ENCODE measurements at regions not wholly inside any gene's neighbourhood (a gene's known extent, or its start where the extent isn't known, plus 50 kb on each side); places are given as distances from the start of the nearest gene placed in this dataset.
"Not testable (repeated sequence)": the region's sequence is repeated elsewhere in the genome, so short reads cannot be mapped to it uniquely, and the experiment has no call there.

GRCh38 chr1:98575955-98576354 is 85.6 kb upstream of the SNX7 start:
- ATAC-seq (no peak), DNase-seq (ENCODE audit: missing footprints) (no peak)
- intact Hi-C loops (cut with DNase I): no loop called here

GRCh38 chr1:98565951-98566350 is 95.6 kb upstream of the SNX7 start:
- ATAC-seq (no peak), DNase-seq (ENCODE audit: missing footprints) (no peak)
- intact Hi-C loops (cut with DNase I): no loop called here

GRCh38 chr1:98559291-98559690 is 102.2 kb upstream of the SNX7 start:
- ATAC-seq (no peak), DNase-seq (ENCODE audit: missing footprints) (no peak)
- intact Hi-C loops (cut with DNase I): no loop called here

GRCh38 chr1:98557895-98558294 is 103.6 kb upstream of the SNX7 start:
- ATAC-seq (no peak), DNase-seq (ENCODE audit: missing footprints) (no peak)
- intact Hi-C loops (cut with DNase I): no loop called here

GRCh38 chr1:98556521-98557158 is 104.9 kb upstream of the SNX7 start:
- ATAC-seq: no peak
- intact Hi-C loops (cut with DNase I): no loop called here

GRCh38 chr1:98555814-98556213 is 105.7 kb upstream of the SNX7 start:
- DNase-seq (ENCODE audit: missing footprints) (no peak), ATAC-seq (no peak)
- intact Hi-C loops (cut with DNase I): no loop called here

More at GRCh38 chr1:98556521-98557158, 104.9 kb upstream of the SNX7 start:
- DNase-seq (ENCODE audit: missing footprints): no peak

GRCh38 chr1:98552576-98553074 is 108.9 kb upstream of the SNX7 start:
- intact Hi-C loops (cut with DNase I); ATAC-seq: not testable (repeated sequence)

GRCh38 chr1:98550076-98550475 is 111.4 kb upstream of the SNX7 start:
- ATAC-seq (no peak), DNase-seq (ENCODE audit: missing footprints) (no peak)
- intact Hi-C loops (cut with DNase I): no loop called here

More at GRCh38 chr1:98552576-98553074, 108.9 kb upstream of the SNX7 start:
- DNase-seq (ENCODE audit: missing footprints): not testable (repeated sequence)

- DNase-seq (ENCODE audit: missing footprints) (no peak), ATAC-seq (no peak)
- intact Hi-C loops (cut with DNase I): no loop called here
Observed at GRCh38 chr1:98546319-98546718, 115.2 kb upstream of the SNX7 start.

GRCh38 chr1:98538106-98538505 is 123.4 kb upstream of the SNX7 start:
- DNase-seq (ENCODE audit: missing footprints) (no peak), ATAC-seq (no peak)
- intact Hi-C loops (cut with DNase I): no loop called here

GRCh38 chr1:98523256-98523655 is 138.3 kb upstream of the SNX7 start:
- DNase-seq (ENCODE audit: missing footprints) (no peak), ATAC-seq (no peak)
- intact Hi-C loops (cut with DNase I): no loop called here

- DNase-seq (ENCODE audit: missing footprints) (no peak), ATAC-seq (no peak)
- intact Hi-C loops (cut with DNase I): no loop called here
Observed at GRCh38 chr1:98516306-98516705, 145.2 kb upstream of the SNX7 start.

- no peak for DNase-seq (ENCODE audit: missing footprints)
- no peak for ATAC-seq
- intact Hi-C loops (cut with DNase I): no loop called here
Observed at GRCh38 chr1:98515744-98516143, 145.8 kb upstream of the SNX7 start.

- ATAC-seq; intact Hi-C loops (cut with DNase I): not testable (repeated sequence)
Observed at GRCh38 chr1:98512216-98512615, 149.3 kb upstream of the SNX7 start.

GRCh38 chr1:98503771-98504170 is 157.8 kb upstream of the SNX7 start:
- intact Hi-C loops (cut with DNase I): no loop called here
- ATAC-seq (no peak), DNase-seq (ENCODE audit: missing footprints) (no peak)

More at GRCh38 chr1:98512216-98512615, 149.3 kb upstream of the SNX7 start:
- not testable (repeated sequence) for DNase-seq (ENCODE audit: missing footprints)

GRCh38 chr1:98502937-98503336 is 158.6 kb upstream of the SNX7 start:
- DNase-seq (ENCODE audit: missing footprints) (no peak), ATAC-seq (no peak)
- intact Hi-C loops (cut with DNase I): no loop called here

GRCh38 chr1:98500324-98500723 is 161.2 kb upstream of the SNX7 start:
- ATAC-seq: no peak
- intact Hi-C loops (cut with DNase I): no loop called here
- no peak for DNase-seq (ENCODE audit: missing footprints)

GRCh38 chr1:98498651-98499050 is 162.9 kb upstream of the SNX7 start:
- DNase-seq (ENCODE audit: missing footprints): no peak
- intact Hi-C loops (cut with DNase I): no loop called here
- no peak for ATAC-seq

- no peak for ATAC-seq
- intact Hi-C loops (cut with DNase I): no loop called here
- no peak for DNase-seq (ENCODE audit: missing footprints)
Observed at GRCh38 chr1:98497497-98497896, 164.0 kb upstream of the SNX7 start.

- ATAC-seq (no peak), DNase-seq (ENCODE audit: missing footprints) (no peak)
- intact Hi-C loops (cut with DNase I): no loop called here
Observed at GRCh38 chr1:98496256-98496995, 165.1 kb upstream of the SNX7 start.

Data from Right ventricle myocardium inferior (tissue), 1 donor.